Caco-2 (cell line): ENCODE measurements at regions not wholly inside any gene's neighbourhood (a gene's known extent, or its start where the extent isn't known, plus 50 kb on each side); places are given as distances from the start of the nearest gene placed in this dataset.

Experiments
- BruUV-seq: library from RNA; stranded (reverse); fragments of 400-500 nt; replicated peaks from 2 replicates; lab custom pipeline; 2021; lab: Mats Ljungman, UMichigan
- CTCF ChIA-PET: fragments of 300-600 bp; sonication (Branson Sonifier 250); formaldehyde crosslinking; loops from one replicate; lab custom pipeline; 2022; ENCODE audit warnings: antibody characterized with exemption; lab: Charles Lee
- POLR2A ChIA-PET: fragments of 300-600 bp; sonication (Branson Sonifier 250); formaldehyde crosslinking; loops from one replicate; lab custom pipeline; 2022; ENCODE audit warnings: antibody characterized with exemption; lab: Charles Lee
- DNase-seq, 2 experiments: peaks; one replicate each; pipeline versions ENCODE4 v3.0.0 to v3.0.0-alpha.2; 2020 to 2022
- H3K27me3 ChIP-seq: replicated peaks from 2 replicates; pipeline ENCODE4 v1.6.0; 2011; ENCODE audit warnings: low read length; ENCODE audit not compliant: control insufficient read depth, insufficient read depth
- H3K36me3 ChIP-seq: 2 replicates; pipeline ENCODE4 v1.5.1; 2011; ENCODE audit warnings: low read length; ENCODE audit not compliant: control insufficient read depth, insufficient read depth
- H3K4me1 ChIP-seq: fragments of 250-450 bp; sonication (Bioruptor Pico); 2 replicates; pipeline ENCODE4 v1.5.1; 2020; ENCODE audit warnings: mild to moderate bottlenecking
- H3K4me3 ChIP-seq: 2 replicates; pipeline ENCODE4 v1.5.1; 2011; ENCODE audit warnings: low read depth, mild to moderate bottlenecking, control low read depth, low read length
- H3K9me3 ChIP-seq: fragments of 250-450 bp; sonication (Bioruptor Pico); 2 replicates; pipeline ENCODE4 v1.5.1; 2020; ENCODE audit warnings: mild to moderate bottlenecking, moderate library complexity
- H3K27ac Mint-ChIP-seq: one replicate; pipeline ENCODE4 v1.8.0; 2022; ENCODE audit warnings: mixed read lengths; ENCODE audit not compliant: unreplicated experiment
- H3K27me3 Mint-ChIP-seq: one replicate; pipeline ENCODE4 v1.8.0; 2022; ENCODE audit warnings: mixed read lengths; ENCODE audit not compliant: insufficient read depth, unreplicated experiment
- H3K36me3 Mint-ChIP-seq: one replicate; pipeline ENCODE4 v1.8.0; 2022; ENCODE audit warnings: mild to moderate bottlenecking, mixed read lengths; ENCODE audit not compliant: insufficient read depth, unreplicated experiment
- H3K4me1 Mint-ChIP-seq: one replicate; pipeline ENCODE4 v1.8.0; 2022; ENCODE audit warnings: low read depth, mixed read lengths; ENCODE audit not compliant: unreplicated experiment
- H3K4me3 Mint-ChIP-seq: one replicate; pipeline ENCODE4 v1.8.0; 2022; ENCODE audit warnings: mild to moderate bottlenecking, moderate library complexity, mixed read lengths; ENCODE audit not compliant: unreplicated experiment
- H3K9me3 Mint-ChIP-seq: one replicate; pipeline ENCODE4 v1.8.0; 2022; ENCODE audit warnings: mixed read lengths; ENCODE audit not compliant: unreplicated experiment
- intact Hi-C: fragments of 100-400 bp; cut with micrococcal nuclease; formaldehyde crosslinking; loops from one replicate; pipeline ENCODE4 v1.10.0; 2022; ENCODE audit not compliant: unreplicated experiment
- TF ChIP-seq, protein P1 (sequence below), 2 experiments: fragments of 200-600 bp in 1 of 2; IDR thresholded peaks; 1 replicate in 1 of 2; 2 replicates in 1 of 2; pipeline versions ENCODE4 v1.5.1 to v1.8.0; 2011 to 2022; ENCODE audit warnings: antibody characterized with exemption in 1 of 2, control low read depth in 1 of 2, inconsistent platforms in 1 of 2, low read depth in 1 of 2, low read length in 1 of 2, mild to moderate bottlenecking in 1 of 2, moderate library complexity in 1 of 2; ENCODE audit not compliant: insufficient read depth in 1 of 2, severe bottlenecking in 1 of 2, unreplicated experiment in 1 of 2

- Histone ChIP-seq H3K36me3 (no peaks in the 10 kb centered on the region), H3K9me3 (no peaks in the 10 kb centered on the region), H3K4me1 (no peaks in the 10 kb centered on the region), H3K27me3 (no peaks in the 10 kb centered on the region), H3K4me3 (no peak overlapping the region)
- no TSS peak for BruUV-seq
- Mint-ChIP-seq H3K27me3 (no peaks in the 10 kb centered on the region), H3K36me3 (no peaks in the 10 kb centered on the region), H3K9me3 (no peaks in the 10 kb centered on the region), H3K4me3 (no peak overlapping the region), H3K4me1 (no peaks in the 10 kb centered on the region), H3K27ac (no peak overlapping the region)
- TF ChIP-seq, protein P1, sequence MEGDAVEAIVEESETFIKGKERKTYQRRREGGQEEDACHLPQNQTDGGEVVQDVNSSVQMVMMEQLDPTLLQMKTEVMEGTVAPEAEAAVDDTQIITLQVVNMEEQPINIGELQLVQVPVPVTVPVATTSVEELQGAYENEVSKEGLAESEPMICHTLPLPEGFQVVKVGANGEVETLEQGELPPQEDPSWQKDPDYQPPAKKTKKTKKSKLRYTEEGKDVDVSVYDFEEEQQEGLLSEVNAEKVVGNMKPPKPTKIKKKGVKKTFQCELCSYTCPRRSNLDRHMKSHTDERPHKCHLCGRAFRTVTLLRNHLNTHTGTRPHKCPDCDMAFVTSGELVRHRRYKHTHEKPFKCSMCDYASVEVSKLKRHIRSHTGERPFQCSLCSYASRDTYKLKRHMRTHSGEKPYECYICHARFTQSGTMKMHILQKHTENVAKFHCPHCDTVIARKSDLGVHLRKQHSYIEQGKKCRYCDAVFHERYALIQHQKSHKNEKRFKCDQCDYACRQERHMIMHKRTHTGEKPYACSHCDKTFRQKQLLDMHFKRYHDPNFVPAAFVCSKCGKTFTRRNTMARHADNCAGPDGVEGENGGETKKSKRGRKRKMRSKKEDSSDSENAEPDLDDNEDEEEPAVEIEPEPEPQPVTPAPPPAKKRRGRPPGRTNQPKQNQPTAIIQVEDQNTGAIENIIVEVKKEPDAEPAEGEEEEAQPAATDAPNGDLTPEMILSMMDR (IDR thresholded peaks at IDR 0.05; ENCODE audit: insufficient read depth in 1 of 2, low read depth in 1 of 2, low read length in 1 of 2, severe bottlenecking in 1 of 2, unreplicated experiment in 1 of 2): no peak
- no peak for DNase-seq
- ChIA-PET CTCF (no interaction called here), POLR2A (no interaction called here)
- intact Hi-C loops: no loop called here
Measured at GRCh38 chr12:24488906-24489619, 459.8 kb downstream of the BCAT1 start.

DNA sequence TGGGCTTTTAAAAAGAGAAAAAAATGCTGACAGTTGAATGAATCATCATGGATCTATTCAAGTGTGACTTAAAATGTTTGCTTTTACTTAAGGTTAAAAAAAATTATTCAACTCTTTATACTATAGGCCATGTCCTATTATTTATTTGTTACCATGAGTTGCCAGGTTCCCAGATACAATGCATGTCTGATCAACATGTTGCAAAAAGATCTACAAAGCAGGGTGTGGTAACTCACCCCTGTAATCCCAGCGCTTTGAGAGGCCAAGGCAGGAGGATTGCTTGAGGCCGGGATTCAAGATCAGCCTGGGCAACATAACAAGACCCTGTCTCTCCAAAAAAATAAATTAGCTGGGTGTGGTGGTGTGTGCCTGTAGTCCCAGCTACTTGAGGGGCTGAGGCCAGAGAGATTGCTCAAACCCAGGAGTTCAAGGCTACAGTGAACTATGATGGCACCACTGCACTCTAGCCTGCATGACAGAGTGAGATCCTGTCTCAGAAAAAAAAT is 460.8 kb downstream of the BCAT1 start:
- no peaks in the 10 kb centered on the region for H3K9me3 Mint-ChIP-seq
- H3K36me3 Mint-ChIP-seq: no peaks in the 10 kb centered on the region
- H3K4me3 Mint-ChIP-seq: no peak overlapping the region
- no peaks in the 10 kb centered on the region for H3K4me1 ChIP-seq
- no peak for DNase-seq
- no peaks in the 10 kb centered on the region for H3K9me3 ChIP-seq
- H3K27me3 Mint-ChIP-seq: no peaks in the 10 kb centered on the region
- CTCF ChIA-PET: no interaction called here
- no peak overlapping the region for H3K4me3 ChIP-seq
- H3K4me1 Mint-ChIP-seq: no peaks in the 10 kb centered on the region
- no TSS peak for BruUV-seq
- intact Hi-C loops: no loop called here
- POLR2A ChIA-PET: no interaction called here
- no peaks in the 10 kb centered on the region for H3K27me3 ChIP-seq
- H3K36me3 ChIP-seq: no peaks in the 10 kb centered on the region
- no peak overlapping the region for H3K27ac Mint-ChIP-seq
- TF ChIP-seq, protein P1 (IDR thresholded peaks at IDR 0.05; ENCODE audit: insufficient read depth in 1 of 2, low read depth in 1 of 2, low read length in 1 of 2, severe bottlenecking in 1 of 2, unreplicated experiment in 1 of 2): no peak

DNA sequence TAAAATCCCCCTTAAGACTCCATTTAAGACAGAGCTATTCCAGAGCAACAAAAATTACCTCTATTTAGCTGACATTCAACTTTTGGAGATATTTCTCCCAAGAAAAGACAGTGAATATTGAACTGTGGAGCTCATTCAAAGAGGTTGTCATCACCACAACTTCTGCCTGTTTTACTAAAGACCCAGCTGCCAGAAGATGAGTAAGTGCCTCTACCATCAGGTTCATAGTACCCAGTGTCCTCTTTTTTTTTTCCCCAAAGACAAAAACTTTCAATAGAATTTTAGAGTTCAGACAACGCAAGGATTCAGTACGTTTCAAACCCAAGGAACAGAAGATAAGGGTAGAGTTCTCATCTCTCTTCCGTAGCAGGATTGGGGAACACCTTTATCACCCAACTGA is 461.3 kb downstream of the BCAT1 start:
- no peaks in the 10 kb centered on the region for H3K4me1 Mint-ChIP-seq
- ChIA-PET POLR2A (no interaction called here), CTCF (no interaction called here)
- H3K36me3 ChIP-seq: no peaks in the 10 kb centered on the region
- no TSS peak for BruUV-seq
- no peak for DNase-seq
- no peaks in the 10 kb centered on the region for H3K9me3 Mint-ChIP-seq
- no peak overlapping the region for H3K4me3 ChIP-seq
- no peaks in the 10 kb centered on the region for H3K27me3 ChIP-seq
- intact Hi-C loops: no loop called here
- TF ChIP-seq, protein P1 (IDR thresholded peaks at IDR 0.05; ENCODE audit: insufficient read depth in 1 of 2, low read depth in 1 of 2, low read length in 1 of 2, severe bottlenecking in 1 of 2, unreplicated experiment in 1 of 2): no peak
- H3K4me3 Mint-ChIP-seq: no peak overlapping the region
- no peaks in the 10 kb centered on the region for H3K27me3 Mint-ChIP-seq
- H3K27ac Mint-ChIP-seq: no peak overlapping the region
- no peaks in the 10 kb centered on the region for H3K36me3 Mint-ChIP-seq
- H3K9me3 ChIP-seq: no peaks in the 10 kb centered on the region
- no peaks in the 10 kb centered on the region for H3K4me1 ChIP-seq
